ENCODE measurements at regions not wholly inside any gene's neighbourhood (a gene's known extent, or its start where the extent isn't known, plus 50 kb on each side); places are given as distances from the start of the nearest gene placed in this dataset.
"Not testable (repeated sequence)": the region's sequence is repeated elsewhere in the genome, so short reads cannot be mapped to it uniquely, and the experiment has no call there.

- not testable (repeated sequence) for DNase-seq (ENCODE audit: low read depth in 2 of 2)
Measured at GRCh38 chr1:30361890-30362602, 361.3 kb downstream of the MATN1 start.

GRCh38 chr1:30360753-30361152 lies 362.6 kb downstream of the MATN1 start:
- DNase-seq (ENCODE audit: low read depth in 2 of 2): no peak

GRCh38 chr1:30360281-30360680 lies 363.1 kb downstream of the MATN1 start:
- no peak for DNase-seq (ENCODE audit: low read depth in 2 of 2)

- no peak for DNase-seq (ENCODE audit: low read depth in 2 of 2)
Measured at GRCh38 chr1:30359539-30360220, 363.7 kb downstream of the MATN1 start.

GRCh38 chr1:30358500-30358899 lies 364.9 kb downstream of the MATN1 start:
- DNase-seq (ENCODE audit: low read depth in 2 of 2): no peak

DNA sequence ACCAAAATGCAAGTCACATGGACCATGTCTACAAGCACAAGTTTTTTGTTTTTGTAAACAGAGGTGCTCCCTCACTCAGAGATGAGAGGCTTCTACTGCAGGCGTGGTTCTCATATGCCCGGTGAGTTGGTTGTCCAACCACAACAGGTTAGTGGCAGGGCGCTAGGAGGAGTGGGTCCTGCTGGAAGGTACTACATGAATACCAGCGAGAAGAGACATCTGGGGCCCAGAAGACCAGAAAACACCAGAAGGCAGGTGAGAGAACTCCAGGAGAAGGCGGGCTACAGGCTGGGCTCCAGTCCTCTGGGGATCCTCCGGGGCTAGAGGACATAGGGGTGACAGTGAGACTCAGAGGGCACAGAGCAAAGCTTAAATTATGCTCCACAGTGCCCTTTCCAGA lies 366.5 kb downstream of the MATN1 start:
- no peak for DNase-seq (ENCODE audit: low read depth in 2 of 2)

DNA sequence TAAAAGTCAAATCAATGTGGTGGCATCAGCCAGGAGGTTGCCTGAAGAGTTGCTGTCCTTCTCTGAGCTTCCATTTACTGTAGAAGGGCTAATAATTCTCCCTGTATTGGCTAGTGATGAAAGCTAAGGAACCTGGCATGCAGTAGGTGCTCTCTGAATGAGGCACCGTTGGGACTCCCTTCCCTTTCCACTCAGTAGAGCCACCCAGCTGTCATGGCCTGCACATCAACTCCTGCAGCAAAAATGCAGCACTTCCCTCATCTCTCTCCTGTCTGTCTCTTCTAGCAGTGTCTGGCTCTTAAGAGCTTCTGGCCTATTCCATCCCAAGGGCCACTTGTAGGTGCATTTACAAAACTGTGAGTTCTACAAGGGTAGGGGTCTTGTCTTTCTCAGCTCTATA lies 369.0 kb downstream of the MATN1 start:
- DNase-seq (ENCODE audit: low read depth in 2 of 2): no peak

- no peak for DNase-seq (ENCODE audit: low read depth in 2 of 2)
Measured at GRCh38 chr1:30353637-30354036, 369.7 kb downstream of the MATN1 start.

DNA sequence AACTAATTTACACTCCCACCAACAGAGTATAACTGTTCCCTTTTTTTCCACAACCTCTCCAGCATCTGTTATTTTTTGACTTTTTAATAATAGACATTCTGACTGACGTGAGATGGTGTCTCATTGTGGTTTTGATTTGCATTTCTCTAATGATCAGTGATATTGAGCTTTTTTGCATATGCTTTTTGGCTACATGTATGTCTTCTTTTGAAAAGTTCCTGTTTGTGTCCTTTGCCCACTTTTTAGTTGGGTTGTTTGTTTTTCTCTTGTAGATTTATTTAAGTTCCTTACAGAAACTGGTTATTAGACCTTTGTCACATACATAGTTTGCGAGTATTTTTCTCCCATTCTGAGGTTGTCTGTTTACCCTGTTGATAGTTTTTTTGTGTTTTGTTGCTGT lies 375.2 kb downstream of the MATN1 start:
- no peak for DNase-seq (ENCODE audit: low read depth in 2 of 2)

DNA sequence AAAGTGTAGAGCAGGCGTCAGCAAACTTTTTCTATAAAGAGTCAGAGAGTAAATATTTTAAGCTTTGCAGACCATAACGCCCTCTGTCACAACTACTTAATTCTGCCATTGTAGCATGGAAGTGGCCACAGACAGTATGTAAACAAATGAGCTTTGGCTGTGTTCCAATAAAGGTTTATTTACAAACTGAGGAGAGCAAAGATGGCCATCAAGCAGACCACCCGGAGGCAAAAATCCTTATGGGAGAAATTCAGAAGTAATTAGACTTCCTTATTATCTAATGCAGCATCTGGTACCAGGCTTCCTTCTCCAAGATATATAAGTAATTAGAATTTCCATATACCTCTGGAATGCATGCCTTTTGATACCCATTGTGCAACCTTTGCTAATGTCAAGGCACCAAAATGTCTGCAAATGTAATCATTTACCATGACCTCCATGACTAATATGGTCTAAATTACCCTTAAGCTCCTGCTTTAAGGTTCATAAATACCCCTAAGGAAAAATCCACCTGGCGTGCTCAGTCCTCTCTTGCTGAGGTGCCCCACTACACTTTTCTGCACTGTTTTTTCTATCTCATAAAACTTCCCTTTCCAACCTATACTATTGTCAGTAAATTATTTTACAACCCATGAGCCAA lies 377.8 kb downstream of the MATN1 start:
- no peak for DNase-seq (ENCODE audit: low read depth in 2 of 2)

- DNase-seq (ENCODE audit: low read depth in 2 of 2): no peak
Measured at GRCh38 chr1:30343562-30343961, 379.8 kb downstream of the MATN1 start.

- DNase-seq (ENCODE audit: low read depth in 2 of 2): no peak
Measured at GRCh38 chr1:30342535-30343141, 380.7 kb downstream of the MATN1 start.

DNA sequence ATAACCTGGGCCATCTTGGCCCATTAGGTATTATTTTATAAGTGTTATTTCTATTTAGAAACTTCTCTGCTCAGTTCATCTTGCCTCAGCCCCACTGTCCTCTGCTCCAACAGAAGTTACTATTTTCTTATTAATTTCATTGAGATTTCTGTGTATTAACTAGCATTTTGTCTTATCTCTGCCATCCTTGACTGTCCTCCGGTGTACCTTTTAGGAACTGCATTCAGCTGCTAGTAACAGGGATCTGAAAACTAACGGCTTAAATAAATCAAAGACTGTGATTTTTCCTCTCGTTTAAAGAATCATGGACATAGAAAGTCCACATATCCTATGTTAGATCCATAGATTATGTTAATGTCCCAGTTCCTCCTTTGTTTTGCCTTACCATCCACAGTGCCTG lies 382.5 kb downstream of the MATN1 start:
- DNase-seq (ENCODE audit: low read depth in 2 of 2): no peak

- no peak for DNase-seq (ENCODE audit: low read depth in 2 of 2)
Measured at GRCh38 chr1:30339866-30340265, 383.5 kb downstream of the MATN1 start.

DNA sequence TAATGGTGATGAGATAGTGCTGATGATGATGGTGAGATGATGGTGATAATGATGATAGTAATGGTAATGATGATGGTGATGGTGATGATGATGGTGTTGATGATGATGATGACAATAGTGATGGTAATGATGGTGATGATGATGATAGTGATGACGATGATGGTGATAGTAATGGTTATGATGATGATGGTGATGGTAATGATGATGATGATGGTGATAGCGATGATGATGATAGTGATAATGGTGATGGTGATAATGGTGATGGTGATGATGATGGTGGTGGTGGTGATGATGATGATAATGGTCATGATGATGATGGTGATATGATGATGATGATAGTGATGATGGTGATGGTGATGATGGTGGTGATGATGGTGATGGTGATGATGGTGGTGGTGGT lies 384.6 kb downstream of the MATN1 start:
- DNase-seq (ENCODE audit: low read depth in 2 of 2): no peak

GRCh38 chr1:30337324-30337620 lies 386.1 kb downstream of the MATN1 start:
- DNase-seq (ENCODE audit: low read depth in 2 of 2): no peak

DNA sequence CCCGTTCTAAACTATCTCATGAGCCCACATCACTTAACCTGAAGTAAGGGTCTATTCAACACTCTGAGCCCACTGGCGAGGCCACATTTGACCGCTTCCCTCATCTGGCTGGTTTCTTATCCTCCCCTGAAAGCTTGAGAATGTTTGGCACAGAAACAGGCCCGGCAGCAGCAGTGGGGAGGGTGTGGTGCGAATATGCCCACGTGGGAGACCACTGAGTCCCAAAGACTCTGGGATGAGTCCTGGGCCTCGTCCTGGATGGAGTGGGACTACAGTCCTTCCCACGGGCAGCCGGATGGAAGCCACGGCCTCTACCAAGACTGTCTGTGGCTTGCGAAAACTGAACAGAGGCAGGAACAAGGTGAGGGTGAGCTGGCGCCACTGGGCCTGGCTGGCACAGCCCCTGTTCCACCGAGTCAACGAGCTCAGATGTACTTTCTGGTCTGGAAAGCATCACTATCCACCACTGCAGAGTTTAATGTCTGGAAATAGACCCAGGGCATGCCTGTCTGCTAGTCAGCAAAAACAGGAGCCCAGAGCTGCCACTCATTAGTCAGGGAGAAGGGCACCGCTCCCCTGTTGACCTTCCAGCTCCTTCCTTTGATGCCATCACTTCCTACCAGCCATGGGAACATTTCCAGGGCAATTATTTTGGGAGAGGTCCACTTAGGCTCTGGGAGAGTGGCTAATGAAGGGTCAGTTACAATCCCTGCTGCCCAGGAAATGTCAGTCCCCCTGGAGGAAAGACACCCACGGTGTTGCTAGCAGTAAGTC lies 386.6 kb downstream of the MATN1 start:
- no peak for DNase-seq (ENCODE audit: low read depth in 2 of 2)

- no peak for DNase-seq (ENCODE audit: low read depth in 2 of 2)
Measured at GRCh38 chr1:30335997-30336390, 387.4 kb downstream of the MATN1 start.

DNA sequence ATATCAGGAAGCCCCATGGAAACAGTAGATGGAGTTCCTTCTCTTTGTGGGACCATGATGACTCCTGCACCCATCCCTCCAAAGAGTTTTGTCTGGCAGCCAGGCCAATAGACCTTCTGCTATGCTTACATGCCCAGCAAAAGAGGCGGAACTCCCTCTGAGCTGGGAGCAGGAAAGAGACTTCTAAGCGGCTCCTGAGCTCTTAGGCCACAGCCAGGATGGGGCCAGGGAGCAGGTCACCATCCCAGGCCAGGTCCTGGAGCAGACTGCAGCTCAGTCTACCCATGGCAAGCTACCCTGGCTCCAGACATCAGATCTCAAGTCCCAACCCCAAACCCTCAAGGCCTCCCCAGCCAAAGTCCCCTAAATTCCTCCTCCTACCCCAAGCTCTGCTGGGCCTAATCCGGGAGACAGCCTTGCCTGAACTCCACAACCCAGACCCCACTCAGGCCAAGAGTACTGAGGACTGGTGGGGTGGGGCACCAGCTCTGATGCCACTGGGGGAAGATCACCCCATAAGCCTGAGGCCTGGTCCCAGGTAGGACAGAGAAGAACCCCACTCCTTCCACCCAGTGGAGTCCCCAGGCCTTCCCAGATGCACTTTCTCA lies 387.9 kb downstream of the MATN1 start:
- DNase-seq (ENCODE audit: low read depth in 2 of 2): no peak

GRCh38 chr1:30334767-30335166 lies 388.6 kb downstream of the MATN1 start:
- no peak for DNase-seq (ENCODE audit: low read depth in 2 of 2)
